ENCODE measurements at regions not wholly inside any gene's neighbourhood (a gene's known extent, or its start where the extent isn't known, plus 50 kb on each side); places are given as distances from the start of the nearest gene placed in this dataset.

DNA sequence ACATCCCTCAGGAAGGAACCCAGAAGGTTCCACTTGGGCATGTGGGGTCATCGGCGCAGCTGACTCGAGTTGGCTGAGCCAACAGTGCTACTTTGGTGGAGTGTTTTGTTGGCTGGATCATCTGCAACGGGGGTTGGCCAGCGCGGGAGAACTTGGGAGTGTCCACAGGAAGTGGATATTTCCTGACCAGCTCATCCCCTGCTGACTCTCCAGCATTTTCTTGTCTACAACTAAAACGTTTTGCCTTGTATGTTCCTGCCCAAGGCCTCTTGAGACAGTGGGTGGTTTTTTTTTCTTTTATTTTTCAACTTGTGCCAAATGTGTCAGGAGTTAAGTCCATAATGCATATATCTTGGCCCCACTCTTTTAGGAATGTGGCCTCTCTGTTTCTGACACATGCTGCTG lies 208.6 kb downstream of the ZNF365 start:
- TF ChIP-seq EZH2 (IDR thresholded peaks at IDR 0.05; ENCODE audit: insufficient read depth, poor library complexity, severe bottlenecking) (no peak), EZH2phosphoT487 (IDR thresholded peaks at IDR 0.05; ENCODE audit: insufficient read depth, low read depth) (no peak)

All from GM23248 (cell line).